SU-DHL-6 (cell line): ENCODE measurements at regions not wholly inside any gene's neighbourhood (a gene's known extent, or its start where the extent isn't known, plus 50 kb on each side); places are given as distances from the start of the nearest gene placed in this dataset.

Source experiments
- EZH2phosphoT487 ChIP-seq: fragments of 200-600 bp; sonication (generic), shearing (Covaris generic); conservative IDR thresholded peaks from 2 replicates; pipeline ENCODE4 v1.6.1; 2018; ENCODE audit warnings: mild to moderate bottlenecking, antibody characterized with exemption, low read length, moderate library complexity, mixed read lengths
- TF ChIP-seq, protein P1 (sequence below): fragments of 200-600 bp; sonication (generic); IDR thresholded peaks from one replicate; pipeline ENCODE4 v1.5.1; 2017; ENCODE audit warnings: antibody characterized with exemption, mild to moderate bottlenecking, low read length, moderate library complexity; ENCODE audit not compliant: insufficient read depth, poor library complexity, severe bottlenecking

GRCh38 chr18:28952339-28952738, 775.4 kb upstream of the CDH2 start:
- TF ChIP-seq, protein P1, sequence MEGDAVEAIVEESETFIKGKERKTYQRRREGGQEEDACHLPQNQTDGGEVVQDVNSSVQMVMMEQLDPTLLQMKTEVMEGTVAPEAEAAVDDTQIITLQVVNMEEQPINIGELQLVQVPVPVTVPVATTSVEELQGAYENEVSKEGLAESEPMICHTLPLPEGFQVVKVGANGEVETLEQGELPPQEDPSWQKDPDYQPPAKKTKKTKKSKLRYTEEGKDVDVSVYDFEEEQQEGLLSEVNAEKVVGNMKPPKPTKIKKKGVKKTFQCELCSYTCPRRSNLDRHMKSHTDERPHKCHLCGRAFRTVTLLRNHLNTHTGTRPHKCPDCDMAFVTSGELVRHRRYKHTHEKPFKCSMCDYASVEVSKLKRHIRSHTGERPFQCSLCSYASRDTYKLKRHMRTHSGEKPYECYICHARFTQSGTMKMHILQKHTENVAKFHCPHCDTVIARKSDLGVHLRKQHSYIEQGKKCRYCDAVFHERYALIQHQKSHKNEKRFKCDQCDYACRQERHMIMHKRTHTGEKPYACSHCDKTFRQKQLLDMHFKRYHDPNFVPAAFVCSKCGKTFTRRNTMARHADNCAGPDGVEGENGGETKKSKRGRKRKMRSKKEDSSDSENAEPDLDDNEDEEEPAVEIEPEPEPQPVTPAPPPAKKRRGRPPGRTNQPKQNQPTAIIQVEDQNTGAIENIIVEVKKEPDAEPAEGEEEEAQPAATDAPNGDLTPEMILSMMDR, result no peak
- no peak for TF ChIP-seq EZH2phosphoT487
